A549 (cell line): ENCODE measurements at regions not wholly inside any gene's neighbourhood (a gene's known extent, or its start where the extent isn't known, plus 50 kb on each side); places are given as distances from the start of the nearest gene placed in this dataset.

Experiments
- ATAC-seq, 2 experiments: fragments of 200-7000 bp in 1 of 2; fragments of >200 bp in 1 of 2; cut with Nextera tagmentation in 1 of 2; cut with Tn5 transposase in 1 of 2; 3 replicates each; pipeline versions ENCODE4 v1.8.0 to v1.9.1; 2018 to 2020; ENCODE audit warnings: mild to moderate bottlenecking in 1 of 2, moderate library complexity in 1 of 2
- CTCF ChIA-PET: fragments of 300-600 bp; sonication (Branson Sonifier 250); formaldehyde crosslinking; extraction: SDS; loops from one replicate; lab custom pipeline; 2021; ENCODE audit warnings: antibody characterized with exemption, inconsistent platforms; lab: Yijun Ruan, JAX
- POLR2A ChIA-PET: fragments of 350-600 bp; formaldehyde crosslinking; extraction: SDS; loops from one replicate; lab custom pipeline; 2021; ENCODE audit warnings: antibody characterized with exemption, inconsistent platforms; lab: Yijun Ruan, JAX
- DNase-seq, 2 experiments: peaks; one replicate each; pipeline versions ENCODE4 v3.0.0 to v3.0.0-alpha.2; 2011 to 2016; ENCODE audit warnings: low read depth in 1 of 2, low spot score in 1 of 2
- FAIRE-seq: peaks from 2 replicates; lab custom pipeline; 2011; peaks lifted over from hg19 to GRCh38; lab: Jason Lieb, UNC
- H3K27ac ChIP-seq, 2 experiments: fragments of >200 bp; sonication (Bioruptor Twin); formaldehyde crosslinking; 3 replicates each; pipeline ENCODE4 v1.5.1; 2016 to 2017
- H3K4me1 ChIP-seq: fragments of >200 bp; sonication (Bioruptor Twin); formaldehyde crosslinking; 3 replicates; pipeline ENCODE4 v1.6.1; 2016
- H3K4me2 ChIP-seq: fragments of >200 bp; sonication (Bioruptor Twin); formaldehyde crosslinking; 3 replicates; pipeline ENCODE4 v1.6.1; 2016
- H3K4me3 ChIP-seq: fragments of >200 bp; sonication (Bioruptor Twin); formaldehyde crosslinking; 3 replicates; pipeline ENCODE4 v1.5.1; 2016
- H3K9me3 ChIP-seq: fragments of >200 bp; sonication (Bioruptor Twin); formaldehyde crosslinking; 3 replicates; pipeline ENCODE4 v1.6.1; 2016
- BHLHE40 ChIP-seq: IDR thresholded peaks from 2 replicates; pipeline ENCODE4 v1.6.1; 2012; ENCODE audit warnings: low read depth, low read length, inconsistent platforms
- CHD2 ChIP-seq: fragments of 150-350 bp; IDR thresholded peaks from 2 replicates; pipeline ENCODE4 v1.6.1; 2014; ENCODE audit warnings: low read length; ENCODE audit not compliant: partially characterized antibody
- CHD4 ChIP-seq: fragments of 200-600 bp; sonication (generic); IDR thresholded peaks from 2 replicates; pipeline ENCODE4 v1.6.1; 2016; ENCODE audit warnings: antibody characterized with exemption, mild to moderate bottlenecking, borderline replicate concordance
- EHF ChIP-seq: fragments of 250-450 bp; sonication (Bioruptor Pico); IDR thresholded peaks from 2 replicates; pipeline ENCODE4 v1.5.0; 2020; ENCODE audit warnings: mild to moderate bottlenecking
- EHMT2 ChIP-seq: fragments of 200-600 bp; sonication (generic); IDR thresholded peaks from 2 replicates; pipeline ENCODE4 v1.6.1; 2016; ENCODE audit warnings: antibody characterized with exemption, low read depth, mild to moderate bottlenecking, moderate library complexity
- ESRRA ChIP-seq: fragments of 150-350 bp; IDR thresholded peaks from 2 replicates; pipeline ENCODE4 v1.6.1; 2014; ENCODE audit warnings: mild to moderate bottlenecking, low read length, borderline replicate concordance
- FOSB ChIP-seq: fragments of 250-450 bp; sonication (Bioruptor Pico); IDR thresholded peaks from 2 replicates; pipeline ENCODE4 v1.5.0; 2020; ENCODE audit warnings: mild to moderate bottlenecking, moderate library complexity
- HEYL ChIP-seq: fragments of 250-450 bp; sonication (Bioruptor Pico); IDR thresholded peaks from 2 replicates; pipeline ENCODE4 v1.8.0; 2021; ENCODE audit warnings: mild to moderate bottlenecking, moderate library complexity
- JUN ChIP-seq, 2 experiments: fragments of >200 bp; sonication (Bioruptor Twin); formaldehyde crosslinking; IDR thresholded peaks; 2 replicates in 1 of 2; 3 replicates in 1 of 2; pipeline ENCODE4 v1.6.1; 2016 to 2017
- JUNB ChIP-seq: fragments of >200 bp; sonication (Bioruptor Twin); formaldehyde crosslinking; IDR thresholded peaks from 2 replicates; pipeline ENCODE4 v1.6.1; 2016
- KDM1A ChIP-seq: fragments of 200-600 bp; sonication (generic); IDR thresholded peaks from 2 replicates; pipeline ENCODE4 v1.6.1; 2016; ENCODE audit warnings: low read depth, mild to moderate bottlenecking
- KDM5A ChIP-seq: fragments of 200-600 bp; sonication (generic); IDR thresholded peaks from 2 replicates; pipeline ENCODE4 v1.6.1; 2016; ENCODE audit warnings: antibody characterized with exemption, mild to moderate bottlenecking
- MAFK ChIP-seq: fragments of 450-650 bp; IDR thresholded peaks from 2 replicates; pipeline ENCODE4 v1.6.1; 2014; ENCODE audit not compliant: partially characterized antibody
- NPAS2 ChIP-seq: fragments of 250-450 bp; sonication (Bioruptor Pico); IDR thresholded peaks from 2 replicates; pipeline ENCODE4 v1.8.0; 2022; ENCODE audit warnings: mild to moderate bottlenecking, moderate library complexity, borderline replicate concordance
- NR3C1 ChIP-seq: fragments of >200 bp; sonication (Bioruptor Twin); formaldehyde crosslinking; IDR thresholded peaks from 3 replicates; pipeline ENCODE4 v1.6.1; 2017
- PBX3 ChIP-seq: IDR thresholded peaks from 2 replicates; pipeline ENCODE4 v1.6.1; 2012
- POLR2A ChIP-seq: IDR thresholded peaks from 2 replicates; pipeline ENCODE4 v1.6.1; 2012; ENCODE audit warnings: mild to moderate bottlenecking, low read length
- POLR2AphosphoS2 ChIP-seq: conservative IDR thresholded peaks from 2 replicates; pipeline ENCODE4 v1.6.1; 2012; ENCODE audit warnings: low read length, improper control_type of control experiment, inconsistent platforms
- RAD21 ChIP-seq, 2 experiments: fragments of >200 bp in 1 of 2; sonication (Bioruptor Twin) in 1 of 2; formaldehyde crosslinking in 1 of 2; IDR thresholded peaks in 1 of 2; conservative IDR thresholded peaks in 1 of 2; 2 replicates in 1 of 2; 3 replicates in 1 of 2; pipeline ENCODE4 v1.6.1; 2012 to 2018; ENCODE audit warnings: inconsistent platforms in 1 of 2
- RFX5 ChIP-seq: fragments of 450-650 bp; IDR thresholded peaks from 2 replicates; pipeline ENCODE4 v1.7.1; 2014; ENCODE audit warnings: antibody characterized with exemption, mild to moderate bottlenecking, moderate library complexity
- SREBF2 ChIP-seq: fragments of 450-650 bp; IDR thresholded peaks from 2 replicates; pipeline ENCODE4 v1.6.1; 2014; ENCODE audit warnings: mild to moderate bottlenecking, moderate library complexity
- TFCP2L1 ChIP-seq: fragments of 250-450 bp; sonication (Bioruptor Pico); IDR thresholded peaks from 2 replicates; pipeline ENCODE4 v1.5.0; 2021; ENCODE audit warnings: mild to moderate bottlenecking
- TP53 ChIP-seq: fragments of 250-450 bp; sonication (Bioruptor Pico); IDR thresholded peaks from 2 replicates; pipeline ENCODE4 v1.5.0; 2021; ENCODE audit warnings: mild to moderate bottlenecking, moderate library complexity
- ZC3H11A ChIP-seq: fragments of 450-650 bp; IDR thresholded peaks from 2 replicates; pipeline ENCODE4 v1.6.1; 2014; ENCODE audit warnings: antibody characterized with exemption, mild to moderate bottlenecking
- ZFP36 ChIP-seq: fragments of 450-650 bp; IDR thresholded peaks from 2 replicates; pipeline ENCODE4 v1.6.1; 2014; ENCODE audit warnings: borderline replicate concordance; ENCODE audit not compliant: partially characterized antibody
- ZNF302 ChIP-seq: fragments of 250-450 bp; sonication (Bioruptor Pico); IDR thresholded peaks from 2 replicates; pipeline ENCODE4 v1.9.0; 2021; ENCODE audit warnings: inconsistent platforms, mild to moderate bottlenecking, moderate library complexity
- WGBS: methylation state at CpG from one replicate; pipeline ENCODE4 v1.1.6; 2017; ENCODE audit errors: missing lambda C conversion rate; 5-methylcytosine and 5-hydroxymethylcytosine counted together
- TF ChIP-seq, protein P1 (sequence below): fragments of >200 bp; sonication (Bioruptor Twin); formaldehyde crosslinking; IDR thresholded peaks from 2 replicates; pipeline ENCODE4 v1.6.1; 2016

DNA sequence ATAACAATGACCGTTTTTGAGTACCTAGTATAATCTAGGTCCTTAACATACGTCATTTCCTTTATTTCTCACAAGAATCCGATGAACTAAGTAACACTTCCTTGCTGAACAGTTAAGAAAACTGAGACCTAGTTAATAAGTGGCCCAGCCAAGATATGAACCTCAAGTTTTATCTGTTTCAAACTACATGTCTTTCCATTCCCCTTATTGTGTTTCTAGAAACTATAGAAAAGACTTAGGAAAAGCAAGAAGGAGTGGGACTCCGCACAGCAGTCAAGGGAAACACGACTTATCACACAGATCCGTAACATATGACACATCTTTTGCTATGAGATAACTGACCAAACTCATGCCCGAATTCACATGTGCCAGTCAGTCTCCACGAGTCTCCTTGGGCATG lies 221.2 kb upstream of the ADAMTS9 start (continued):
- TF ChIP-seq NPAS2 (no peak), NR3C1 (no peak)

DNA sequence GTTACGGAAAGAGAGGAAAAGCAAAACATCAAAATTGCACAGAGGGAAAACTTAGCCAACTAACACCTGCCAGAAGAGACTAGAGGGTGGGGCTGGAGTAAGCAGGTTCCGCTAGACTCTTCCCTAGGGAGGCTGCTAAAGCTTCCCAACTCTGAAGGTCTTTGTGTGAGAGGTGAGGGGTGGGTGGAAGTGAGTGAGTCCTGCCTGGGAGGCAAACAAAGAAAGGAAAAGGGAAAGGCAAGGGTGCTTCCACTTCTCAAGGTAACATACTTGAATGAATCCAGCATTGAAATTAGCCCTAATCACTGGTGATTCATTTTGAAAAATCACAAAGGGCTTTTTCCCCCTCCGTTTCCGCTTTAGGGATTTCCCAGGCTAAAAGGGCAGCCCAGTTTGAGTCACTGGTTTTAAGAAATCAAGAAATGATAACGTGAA lies 220.5 kb upstream of the ADAMTS9 start:
- Histone ChIP-seq H3K9me3 (no peaks in the 10 kb centered on the region), H3K27ac (no peak overlapping the region), H3K4me3 (no peak overlapping the region), H3K4me2 (no peak overlapping the region), H3K4me1 (no peaks in the 10 kb centered on the region)
- no peak for ATAC-seq
- ChIA-PET POLR2A (no interaction called here), CTCF (no interaction called here)
- DNase-seq, result no peak
- TF ChIP-seq POLR2AphosphoS2, result no peak
- TF ChIP-seq EHF (CRISPR knock-in tag), result no peak
- TF ChIP-seq ZC3H11A, result no peak
- no peak for TF ChIP-seq CHD2
- TF ChIP-seq CHD4, result no peak
- no peak for FAIRE-seq
- WGBS, result 29% methylated on average over 5 of the region's 5 CpGs

DNA sequence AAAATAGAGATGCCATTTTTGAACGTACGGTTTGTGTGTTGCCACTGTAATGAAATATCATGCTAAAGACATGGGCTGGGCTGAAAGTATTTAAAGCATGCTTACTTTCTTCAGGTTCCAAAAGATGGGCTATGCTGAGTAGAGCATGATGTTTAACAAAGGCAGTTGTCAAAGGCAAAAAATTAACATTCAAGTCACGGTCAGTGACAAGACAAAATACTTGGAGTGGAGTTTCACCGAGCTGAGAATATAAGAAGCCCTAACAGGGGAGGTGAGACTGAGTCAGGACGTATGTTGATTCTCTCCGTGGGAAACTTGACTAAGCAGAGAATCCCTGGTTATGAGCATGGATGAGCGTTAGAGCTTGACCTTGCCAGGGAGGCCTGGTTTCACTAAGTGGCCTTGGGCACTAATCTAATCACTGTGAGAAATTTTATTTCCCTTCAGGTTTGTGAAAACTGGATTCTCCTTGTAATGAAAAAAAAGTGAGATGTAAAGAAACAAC lies 218.2 kb upstream of the ADAMTS9 start:
- ChIA-PET POLR2A (no interaction called here), CTCF (no interaction called here)
- DNase-seq (no peak), ATAC-seq (no peak), FAIRE-seq (no peak)
- no peak overlapping the region for H3K27ac ChIP-seq
- H3K4me2 ChIP-seq, result no peak overlapping the region
- no peak overlapping the region for H3K4me3 ChIP-seq
- TF ChIP-seq PBX3, result no peak
- no peak for TF ChIP-seq KDM5A
- no peak for TF ChIP-seq MAFK
- TF ChIP-seq KDM1A, result no peak
- TF ChIP-seq ZNF302, result no peak
- no peak for TF ChIP-seq FOSB (CRISPR knock-in tag)
- no peak for TF ChIP-seq SREBF2
- no peak for TF ChIP-seq TP53 (CRISPR knock-in tag)
- TF ChIP-seq, protein P1, sequence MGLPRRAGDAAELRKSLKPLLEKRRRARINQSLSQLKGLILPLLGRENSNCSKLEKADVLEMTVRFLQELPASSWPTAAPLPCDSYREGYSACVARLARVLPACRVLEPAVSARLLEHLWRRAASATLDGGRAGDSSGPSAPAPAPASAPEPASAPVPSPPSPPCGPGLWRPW, result no peak
- TF ChIP-seq JUN (IDR thresholded peaks at IDR 0.05), result no peak
- no peak for TF ChIP-seq POLR2A
- no peaks in the 10 kb centered on the region for H3K9me3 ChIP-seq
- no peaks in the 10 kb centered on the region for H3K4me1 ChIP-seq
- WGBS, result 40% methylated on average over 7 of the region's 7 CpGs

GRCh38 chr3:64903006-64903405 lies 215.2 kb upstream of the ADAMTS9 start:
- DNase-seq (no peak), FAIRE-seq (no peak), ATAC-seq (no peak)
- ChIA-PET POLR2A (no interaction called here), CTCF (no interaction called here)
- Histone ChIP-seq H3K4me2 (no peak overlapping the region), H3K4me1 (no peaks in the 10 kb centered on the region), H3K27ac (no peak overlapping the region), H3K4me3 (no peak overlapping the region), H3K9me3 (no peaks in the 10 kb centered on the region)
- TF ChIP-seq RAD21 (conservative IDR thresholded peaks at IDR 0.05 in 1 of 2, IDR thresholded peaks at IDR 0.05 in 1 of 2) (no peak), JUNB (no peak), RFX5 (no peak), ZNF302 (no peak), MAFK (no peak), ESRRA (no peak), EHMT2 (no peak), BHLHE40 (no peak), TFCP2L1 (no peak), ZFP36 (no peak), POLR2A (no peak), HEYL (CRISPR knock-in tag) (no peak)
- WGBS, result 0% methylated on average over 1 of the region's 1 CpG
